SU-DHL-6 (cell line): ENCODE measurements at regions not wholly inside any gene's neighbourhood (a gene's known extent, or its start where the extent isn't known, plus 50 kb on each side); places are given as distances from the start of the nearest gene placed in this dataset.

Experiments
- H2AFZ ChIP-seq: fragments of 200-600 bp; sonication (generic); 2 replicates; pipeline ENCODE4 v1.6.1; 2014; ENCODE audit warnings: low read depth, mild to moderate bottlenecking, moderate library complexity, mixed read lengths, antibody characterized with exemption, low read length; ENCODE audit not compliant: severe bottlenecking
- H3F3A ChIP-seq: fragments of 200-600 bp; shearing (Covaris generic); 2 replicates; pipeline ENCODE4 v1.6.0; 2016; ENCODE audit warnings: antibody characterized with exemption, mild to moderate bottlenecking; ENCODE audit not compliant: insufficient read depth
- H3K27ac ChIP-seq: fragments of 200-600 bp; sonication (generic); 2 replicates; pipeline ENCODE4 v1.5.1; 2016; ENCODE audit warnings: low read depth, mild to moderate bottlenecking, low read length, moderate library complexity, mixed read lengths
- H3K27me3 ChIP-seq: fragments of 200-600 bp; sonication (generic), shearing (Covaris generic); 2 replicates; pipeline ENCODE4 v1.6.0; 2014; ENCODE audit warnings: mild to moderate bottlenecking, low read length
- H3K36me3 ChIP-seq: fragments of 200-600 bp; sonication (generic); 2 replicates; pipeline ENCODE4 v1.6.1; 2014; ENCODE audit warnings: mild to moderate bottlenecking, low read length, mixed read lengths
- H3K4me2 ChIP-seq: fragments of 300-600, 200-600 bp; shearing (Covaris generic), sonication (generic); 2 replicates; pipeline ENCODE4 v1.6.0; 2014; ENCODE audit warnings: low read length, low read depth, mild to moderate bottlenecking; ENCODE audit not compliant: poor library complexity, severe bottlenecking
- H3K4me3 ChIP-seq: fragments of 200-600 bp; sonication (generic); 2 replicates; pipeline ENCODE4 v1.5.1; 2014; ENCODE audit warnings: antibody characterized with exemption, low read length, mild to moderate bottlenecking, mixed read lengths; ENCODE audit not compliant: insufficient read depth, poor library complexity, severe bottlenecking
- H3K79me2 ChIP-seq: fragments of 200-600 bp; sonication (generic); 2 replicates; pipeline ENCODE4 v1.6.1; 2014; ENCODE audit warnings: mild to moderate bottlenecking, low read length, moderate library complexity; ENCODE audit not compliant: insufficient read depth
- H3K9ac ChIP-seq: fragments of 200-600 bp; sonication (generic); 2 replicates; pipeline ENCODE4 v1.7.0; 2014; ENCODE audit warnings: mild to moderate bottlenecking, low read length
- H3K9me2 ChIP-seq: fragments of 200-600 bp; sonication (generic); replicated peaks from 2 replicates; pipeline ENCODE4 v1.6.1; 2014; ENCODE audit warnings: low read length; ENCODE audit not compliant: insufficient read depth
- H3K9me3 ChIP-seq: fragments of 200-600 bp; sonication (generic); 2 replicates; pipeline ENCODE4 v1.6.1; 2014; ENCODE audit warnings: low read length, mixed read lengths; ENCODE audit not compliant: insufficient read depth
- H4K20me1 ChIP-seq: fragments of 200-600 bp; sonication (generic); 2 replicates; pipeline ENCODE4 v1.6.1; 2014; ENCODE audit warnings: low read depth, mild to moderate bottlenecking, antibody characterized with exemption, low read length, moderate library complexity, mixed read lengths
- CTCF ChIP-seq: fragments of 200-600 bp; sonication (generic); IDR thresholded peaks from one replicate; pipeline ENCODE4 v1.5.1; 2017; ENCODE audit warnings: antibody characterized with exemption, mild to moderate bottlenecking, low read length, moderate library complexity; ENCODE audit not compliant: insufficient read depth, poor library complexity, severe bottlenecking
- EZH2phosphoT487 ChIP-seq: fragments of 200-600 bp; sonication (generic), shearing (Covaris generic); conservative IDR thresholded peaks from 2 replicates; pipeline ENCODE4 v1.6.1; 2018; ENCODE audit warnings: mild to moderate bottlenecking, antibody characterized with exemption, low read length, moderate library complexity, mixed read lengths

DNA sequence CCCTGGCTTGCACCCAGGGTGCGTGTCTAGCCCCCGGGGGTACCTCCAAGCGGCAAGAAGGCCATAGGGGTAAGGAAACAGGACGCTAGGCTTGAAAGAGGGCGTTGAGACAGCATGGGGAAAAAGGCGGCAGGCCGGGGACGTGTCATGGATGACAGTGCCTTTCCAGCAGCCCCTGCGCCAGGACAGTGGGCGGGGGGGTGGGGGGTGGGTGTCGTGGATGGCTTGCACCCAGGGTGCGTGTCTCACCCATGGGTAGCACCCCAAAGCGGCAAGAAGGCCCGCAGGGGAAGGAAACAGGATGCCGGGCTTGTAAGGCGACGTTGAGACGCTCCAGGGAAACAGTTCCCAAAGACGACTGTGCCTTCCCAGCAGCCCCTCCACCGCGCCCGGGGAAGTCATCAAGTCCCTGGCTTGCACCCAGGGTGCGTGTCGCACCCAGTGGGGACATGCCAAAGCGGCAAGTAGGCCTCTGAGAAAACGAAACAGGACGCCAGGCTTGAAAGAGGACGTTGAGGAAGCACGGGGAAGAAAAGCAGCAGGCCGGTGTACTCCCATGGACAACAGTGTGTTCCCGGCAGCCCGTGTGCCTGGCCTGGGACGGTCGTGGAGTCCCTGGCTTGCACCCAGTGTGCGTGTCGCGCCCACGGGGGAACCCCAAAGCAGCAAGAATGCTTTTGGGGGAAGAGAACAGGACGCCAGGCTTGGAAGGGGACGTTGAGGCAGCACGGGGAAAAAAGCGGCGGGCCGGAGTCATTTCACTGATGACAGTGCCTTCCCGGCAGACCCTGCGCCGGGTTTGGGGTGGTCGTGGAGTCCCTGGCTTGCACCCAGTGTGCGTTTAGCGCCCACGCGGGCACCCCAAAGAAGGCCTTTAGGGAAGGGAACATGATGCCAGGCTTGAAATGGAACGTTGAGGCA, 163.5 kb upstream of the ALG10B start:
- H3K27ac ChIP-seq, result no peak overlapping the region
- H3K79me2 ChIP-seq, result no peaks in the 10 kb centered on the region
- no peaks in the 10 kb centered on the region for H3K9me2 ChIP-seq
- H3K4me3 ChIP-seq, result no peak overlapping the region
- no peaks in the 10 kb centered on the region for H3F3A ChIP-seq
- H3K27me3 ChIP-seq, result no peaks in the 10 kb centered on the region
- H3K36me3 ChIP-seq, result no peaks in the 10 kb centered on the region
- no peak overlapping the region for H3K4me2 ChIP-seq
- no peaks in the 10 kb centered on the region for H3K9me3 ChIP-seq
- H3K9ac ChIP-seq, result no peak overlapping the region
- H2AFZ ChIP-seq, result no peak overlapping the region
- H4K20me1 ChIP-seq, result no peaks in the 10 kb centered on the region
- no peak for TF ChIP-seq EZH2phosphoT487
- no peak for TF ChIP-seq CTCF

DNA sequence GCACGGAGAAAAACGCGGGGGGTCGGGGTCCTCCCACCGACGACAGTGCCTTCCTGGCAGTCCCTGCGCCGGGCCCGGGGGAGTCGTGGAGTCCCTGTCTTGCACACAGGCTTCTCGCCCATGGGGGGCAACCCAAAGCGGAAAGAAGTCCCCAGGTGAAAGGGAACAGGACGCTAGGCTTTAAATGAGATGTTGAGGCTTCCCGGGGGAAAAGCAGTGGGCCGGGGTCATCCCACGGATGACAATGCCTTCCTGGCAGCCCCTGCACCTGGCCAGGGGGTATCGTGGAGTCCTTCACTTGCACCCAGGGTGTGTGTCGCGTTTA, 162.9 kb upstream of the ALG10B start:
- Histone ChIP-seq H3K9me2 (no peaks in the 10 kb centered on the region), H3F3A (no peaks in the 10 kb centered on the region), H3K27me3 (no peaks in the 10 kb centered on the region), H3K9me3 (no peaks in the 10 kb centered on the region), H4K20me1 (no peaks in the 10 kb centered on the region), H3K36me3 (no peaks in the 10 kb centered on the region), H3K9ac (no peak overlapping the region), H3K79me2 (no peaks in the 10 kb centered on the region), H3K4me3 (no peak overlapping the region), H3K27ac (no peak overlapping the region), H2AFZ (no peak overlapping the region), H3K4me2 (no peak overlapping the region)
- no peak for TF ChIP-seq CTCF
- no peak for TF ChIP-seq EZH2phosphoT487

GRCh38 chr12:38154096-38155019, 162.2 kb upstream of the ALG10B start:
- Histone ChIP-seq H3F3A (no peaks in the 10 kb centered on the region), H3K27me3 (no peaks in the 10 kb centered on the region), H2AFZ (no peak overlapping the region), H3K36me3 (no peaks in the 10 kb centered on the region), H3K27ac (no peak overlapping the region), H3K9me2 (no peaks in the 10 kb centered on the region), H3K79me2 (no peaks in the 10 kb centered on the region), H3K9ac (no peak overlapping the region), H3K9me3 (no peaks in the 10 kb centered on the region), H4K20me1 (no peaks in the 10 kb centered on the region), H3K4me3 (no peak overlapping the region), H3K4me2 (no peak overlapping the region)
- TF ChIP-seq CTCF, result no peak
- TF ChIP-seq EZH2phosphoT487, result no peak
